ENCODE measurements at regions not wholly inside any gene's neighbourhood (a gene's known extent, or its start where the extent isn't known, plus 50 kb on each side); places are given as distances from the start of the nearest gene placed in this dataset.

DNA sequence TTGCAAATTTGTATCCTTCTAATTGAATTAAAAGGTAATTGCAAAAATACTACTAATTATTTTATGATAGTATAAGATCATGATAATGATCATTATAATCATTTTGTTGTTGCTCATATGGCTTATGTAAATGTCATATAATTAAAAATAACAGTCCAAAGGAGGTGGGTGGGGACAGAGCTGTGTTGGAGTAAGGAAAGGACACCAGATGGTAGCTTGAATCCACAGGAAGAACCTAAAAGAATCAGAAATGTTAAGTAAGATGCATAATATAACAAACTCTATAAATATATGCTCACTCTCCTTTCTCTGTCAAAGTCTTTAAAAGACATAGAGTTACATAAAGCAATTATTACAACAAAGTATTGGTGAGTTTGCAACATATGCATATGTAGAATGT, 650.7 kb upstream of the HS6ST1 start:
- peaks cover 7% of the 10 kb centered on the region for H3K9me3 Mint-ChIP-seq
- no peak overlapping the region for H3K4me3 Mint-ChIP-seq
- H3K27ac Mint-ChIP-seq: no peak overlapping the region
- no peaks in the 10 kb centered on the region for H3K4me1 Mint-ChIP-seq
- H3K36me3 Mint-ChIP-seq (ENCODE audit: low read depth): no peaks in the 10 kb centered on the region
- peaks cover 5% of the 10 kb centered on the region for H3K27me3 Mint-ChIP-seq (ENCODE audit: low read depth)
- TF ChIP-seq, protein P1, sequence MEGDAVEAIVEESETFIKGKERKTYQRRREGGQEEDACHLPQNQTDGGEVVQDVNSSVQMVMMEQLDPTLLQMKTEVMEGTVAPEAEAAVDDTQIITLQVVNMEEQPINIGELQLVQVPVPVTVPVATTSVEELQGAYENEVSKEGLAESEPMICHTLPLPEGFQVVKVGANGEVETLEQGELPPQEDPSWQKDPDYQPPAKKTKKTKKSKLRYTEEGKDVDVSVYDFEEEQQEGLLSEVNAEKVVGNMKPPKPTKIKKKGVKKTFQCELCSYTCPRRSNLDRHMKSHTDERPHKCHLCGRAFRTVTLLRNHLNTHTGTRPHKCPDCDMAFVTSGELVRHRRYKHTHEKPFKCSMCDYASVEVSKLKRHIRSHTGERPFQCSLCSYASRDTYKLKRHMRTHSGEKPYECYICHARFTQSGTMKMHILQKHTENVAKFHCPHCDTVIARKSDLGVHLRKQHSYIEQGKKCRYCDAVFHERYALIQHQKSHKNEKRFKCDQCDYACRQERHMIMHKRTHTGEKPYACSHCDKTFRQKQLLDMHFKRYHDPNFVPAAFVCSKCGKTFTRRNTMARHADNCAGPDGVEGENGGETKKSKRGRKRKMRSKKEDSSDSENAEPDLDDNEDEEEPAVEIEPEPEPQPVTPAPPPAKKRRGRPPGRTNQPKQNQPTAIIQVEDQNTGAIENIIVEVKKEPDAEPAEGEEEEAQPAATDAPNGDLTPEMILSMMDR (IDR thresholded peaks at IDR 0.05; ENCODE audit: unreplicated experiment in 3 of 3): no peak

DNA sequence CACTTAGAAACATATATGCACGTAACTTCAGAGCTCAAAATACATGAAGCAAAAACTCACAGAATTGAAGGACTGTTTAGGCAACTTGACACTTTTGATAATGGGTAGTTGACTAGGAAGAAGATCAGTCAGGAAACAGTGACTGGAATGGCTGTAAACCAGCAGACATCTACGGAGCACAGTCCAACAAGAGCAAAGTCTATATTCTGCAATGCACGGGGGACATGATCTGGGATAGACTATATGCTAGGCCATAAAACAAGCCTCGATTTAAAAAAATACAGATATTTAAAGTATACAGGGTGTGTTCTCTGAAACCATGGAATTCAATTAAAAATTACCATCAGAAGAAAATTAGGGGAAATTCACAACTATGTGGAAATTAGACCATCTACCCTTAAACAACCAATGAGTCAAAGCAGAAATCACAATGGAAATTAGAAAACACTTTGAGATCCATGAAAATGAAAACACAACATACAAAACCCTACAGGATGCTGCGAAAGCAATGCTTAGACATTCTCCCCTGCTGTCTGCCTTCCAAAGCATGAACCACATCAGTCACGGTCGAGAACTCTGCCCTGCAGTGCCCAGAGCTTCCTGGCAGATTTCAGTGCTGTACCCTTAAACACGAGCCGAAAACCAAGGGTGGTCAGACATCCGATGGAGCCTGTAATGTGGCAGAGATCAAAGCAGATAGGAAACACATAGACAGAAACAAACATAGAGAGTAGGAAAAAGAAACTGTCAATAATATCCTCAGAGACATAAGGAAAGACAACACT, 651.9 kb upstream of the HS6ST1 start:
- H3K27ac Mint-ChIP-seq: no peak overlapping the region
- no peaks in the 10 kb centered on the region for H3K36me3 Mint-ChIP-seq (ENCODE audit: low read depth)
- H3K4me1 Mint-ChIP-seq: no peaks in the 10 kb centered on the region
- H3K9me3 Mint-ChIP-seq: peaks cover 5% of the 10 kb centered on the region
- no peak overlapping the region for H3K4me3 Mint-ChIP-seq
- TF ChIP-seq, protein P1 (IDR thresholded peaks at IDR 0.05; ENCODE audit: unreplicated experiment in 3 of 3): no peak
- peaks cover 5% of the 10 kb centered on the region for H3K27me3 Mint-ChIP-seq (ENCODE audit: low read depth)

DNA sequence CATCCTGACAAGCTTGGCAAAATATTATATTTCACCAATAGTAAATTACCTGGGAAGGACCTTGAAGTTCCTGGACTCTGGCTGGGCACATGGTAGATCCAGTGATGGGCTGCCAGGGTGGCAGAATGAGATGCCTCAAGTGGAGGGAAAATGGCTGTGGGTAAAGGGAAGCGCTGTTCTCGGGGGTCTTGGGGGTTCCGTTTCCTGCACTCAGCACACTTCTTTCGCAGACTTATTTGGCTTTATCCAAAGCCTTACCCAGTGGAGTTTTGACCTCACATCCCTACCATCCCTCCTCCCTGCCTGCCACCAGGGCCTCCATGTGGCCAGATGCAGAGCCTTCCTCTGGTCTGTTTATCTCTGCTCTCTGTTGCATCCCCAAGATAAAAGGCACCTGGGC, 654.9 kb upstream of the HS6ST1 start:
- Mint-ChIP-seq H3K36me3 (ENCODE audit: low read depth) (no peaks in the 10 kb centered on the region), H3K9me3 (peaks cover 3% of the 10 kb centered on the region), H3K27ac (no peak overlapping the region), H3K4me3 (no peak overlapping the region), H3K27me3 (ENCODE audit: low read depth) (peaks cover 8% of the 10 kb centered on the region), H3K4me1 (no peaks in the 10 kb centered on the region)
- TF ChIP-seq, protein P1 (IDR thresholded peaks at IDR 0.05; ENCODE audit: unreplicated experiment in 3 of 3): no peak

DNA sequence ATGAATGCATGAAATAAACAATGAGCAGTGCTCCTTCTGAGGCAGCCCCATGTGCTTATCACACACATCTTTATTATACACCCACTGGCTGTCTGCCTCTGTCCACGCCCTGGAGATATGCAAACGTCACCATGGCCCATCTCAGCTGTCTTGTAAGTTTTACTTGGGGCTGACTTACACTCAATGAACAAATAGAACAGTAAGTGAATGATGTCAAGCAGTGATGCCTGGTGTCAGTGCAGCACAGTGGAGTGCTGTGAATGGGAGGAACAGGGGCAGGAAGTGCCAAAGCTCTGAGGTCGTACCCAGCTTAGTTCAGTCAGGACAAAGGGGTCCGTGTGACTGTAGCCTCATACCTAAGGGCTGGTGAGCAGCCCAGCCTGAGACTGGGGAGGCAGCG, 659.5 kb upstream of the HS6ST1 start:
- Mint-ChIP-seq H3K4me3 (no peak overlapping the region), H3K9me3 (no peaks in the 10 kb centered on the region), H3K27ac (no peak overlapping the region), H3K27me3 (ENCODE audit: low read depth) (peaks cover 8% of the 10 kb centered on the region), H3K4me1 (no peaks in the 10 kb centered on the region), H3K36me3 (ENCODE audit: low read depth) (no peaks in the 10 kb centered on the region)
- TF ChIP-seq, protein P1 (IDR thresholded peaks at IDR 0.05; ENCODE audit: unreplicated experiment in 3 of 3): no peak

DNA sequence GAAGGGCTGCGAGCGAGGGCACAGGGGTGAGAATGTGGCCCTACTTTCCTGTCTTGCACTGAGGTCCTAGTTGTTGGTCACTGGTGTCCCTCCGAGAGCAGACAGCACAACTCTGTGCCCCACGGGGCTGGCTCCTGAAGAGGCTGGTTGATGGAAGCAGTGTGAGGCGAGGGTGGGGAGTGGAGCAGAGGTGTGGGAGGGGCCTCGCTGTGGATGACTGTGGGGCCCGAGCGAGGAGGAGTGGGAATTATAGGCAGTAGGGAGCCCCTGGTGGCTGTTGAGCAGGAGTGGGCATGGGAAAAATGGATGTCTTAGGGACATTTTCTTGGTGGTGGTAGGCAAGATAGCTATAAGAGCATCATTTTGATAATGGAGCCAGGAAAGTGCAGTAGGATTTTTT, 660.5 kb upstream of the HS6ST1 start:
- H3K9me3 Mint-ChIP-seq: no peaks in the 10 kb centered on the region
- H3K27me3 Mint-ChIP-seq (ENCODE audit: low read depth): peaks cover 8% of the 10 kb centered on the region
- H3K27ac Mint-ChIP-seq: no peak overlapping the region
- TF ChIP-seq, protein P1 (IDR thresholded peaks at IDR 0.05; ENCODE audit: unreplicated experiment in 3 of 3): no peak
- no peaks in the 10 kb centered on the region for H3K4me1 Mint-ChIP-seq
- H3K4me3 Mint-ChIP-seq: no peak overlapping the region
- no peaks in the 10 kb centered on the region for H3K36me3 Mint-ChIP-seq (ENCODE audit: low read depth)

DNA sequence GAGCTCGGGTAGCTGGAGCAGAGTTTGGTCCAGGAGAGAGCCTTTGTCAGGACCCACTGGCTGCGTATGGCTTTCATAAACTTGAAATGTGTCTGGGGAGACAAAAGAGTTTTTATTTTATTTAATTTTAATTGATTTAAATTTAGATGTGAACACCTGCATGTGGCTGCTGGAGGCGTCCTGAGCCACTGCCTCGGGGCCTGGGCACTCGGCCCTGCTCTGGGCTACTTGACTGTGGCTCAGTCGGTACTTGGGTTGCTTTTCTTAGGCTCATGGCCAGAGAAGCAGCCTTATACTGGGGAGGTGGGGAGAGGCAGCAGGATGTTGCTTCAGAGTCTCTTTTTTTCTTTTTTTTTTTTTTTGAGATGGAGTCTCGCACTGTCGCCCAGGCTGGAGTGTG, 661.8 kb upstream of the HS6ST1 start:
- Mint-ChIP-seq H3K9me3 (no peaks in the 10 kb centered on the region), H3K4me1 (no peaks in the 10 kb centered on the region)

More for the DNA sequence above, 661.8 kb upstream of the HS6ST1 start:
- Mint-ChIP-seq H3K27ac (no peak overlapping the region), H3K36me3 (ENCODE audit: low read depth) (no peaks in the 10 kb centered on the region), H3K4me3 (no peak overlapping the region), H3K27me3 (ENCODE audit: low read depth) (peaks cover 8% of the 10 kb centered on the region)
- TF ChIP-seq, protein P1 (IDR thresholded peaks at IDR 0.05; ENCODE audit: unreplicated experiment in 3 of 3): no peak

All from nephron (organoid).